HCT116 (cell line): ENCODE measurements at regions not wholly inside any gene's neighbourhood (a gene's known extent, or its start where the extent isn't known, plus 50 kb on each side); places are given as distances from the start of the nearest gene placed in this dataset.

Experiments used
- ATAC-seq: fragments of 200-7000 bp; cut with Tn5 transposase; 2 replicates; pipeline ENCODE4 v1.9.1; 2020; ENCODE audit warnings: mild to moderate bottlenecking, moderate library complexity
- BruUV-seq: library from RNA; stranded (reverse); fragments of 400-500 nt; replicated peaks from 2 replicates; lab custom pipeline; 2021; lab: Mats Ljungman, UMichigan
- CTCF ChIA-PET: fragments of 300-600 bp; sonication (Branson Sonifier 250); formaldehyde crosslinking; loops from one replicate; lab custom pipeline; 2021; ENCODE audit warnings: antibody characterized with exemption; lab: Charles Lee
- POLR2A ChIA-PET: fragments of 300-600, 350-600 bp; sonication (Branson Sonifier 250); formaldehyde crosslinking; loops from one replicate; lab custom pipeline; 2021; ENCODE audit warnings: antibody characterized with exemption; lab: Charles Lee
- RAD21 ChIA-PET, 2 experiments: fragments of 300-600 bp; sonication (Branson Sonifier 250); formaldehyde crosslinking; loops; one replicate each; lab custom pipeline; 2023; ENCODE audit warnings: low total read pairs in 2 of 2; ENCODE audit not compliant: uncharacterized antibody in 2 of 2, unreplicated experiment in 2 of 2, low non-redundant PET in 1 of 2; lab: Charles Lee
- DNase-seq: peaks from one replicate; pipeline ENCODE4 v3.0.0-alpha.2; 2010; ENCODE audit warnings: low read depth, low spot score
- H2AFZ ChIP-seq: fragments of 200-600 bp; shearing (Covaris generic), sonication (generic); 2 replicates; pipeline ENCODE4 v1.6.1; 2017; ENCODE audit warnings: low read depth, mixed run types, mixed read lengths, antibody characterized with exemption, low read length; ENCODE audit not compliant: poor library complexity, severe bottlenecking
- H3K27ac ChIP-seq: 2 replicates; pipeline ENCODE4 v1.5.1; 2012; ENCODE audit warnings: low read depth, low read length
- H3K27me3 ChIP-seq: fragments of 200-600 bp; sonication (generic); 2 replicates; pipeline ENCODE4 v1.6.1; 2016; ENCODE audit warnings: mixed run types, low read length, mixed read lengths; ENCODE audit not compliant: insufficient read depth
- H3K36me3 ChIP-seq, 2 experiments: fragments of 200-500 bp in 1 of 2; fragments of 200-600 bp in 1 of 2; sonication (Bioruptor generic) in 1 of 2; sonication (generic) in 1 of 2; 2 replicates each; pipeline versions ENCODE4 v1.5.1 to v1.6.1; 2014 to 2016; ENCODE audit warnings: low read length in 2 of 2, inconsistent platforms in 1 of 2, mixed read lengths in 1 of 2, mixed run types in 1 of 2; ENCODE audit not compliant: insufficient read depth in 2 of 2, control insufficient read depth in 1 of 2
- H3K4me1 ChIP-seq, 2 experiments: fragments of 200-600 bp in 1 of 2; sonication (generic) in 1 of 2; 2 replicates each; pipeline versions ENCODE4 v1.5.1 to v1.6.1; 2012 to 2017; ENCODE audit warnings: low read length in 2 of 2, inconsistent platforms in 1 of 2, mild to moderate bottlenecking in 1 of 2, mixed read lengths in 1 of 2, mixed run types in 1 of 2, moderate library complexity in 1 of 2; ENCODE audit not compliant: insufficient read depth in 2 of 2, control insufficient read depth in 1 of 2
- H3K4me2 ChIP-seq: fragments of 200-600 bp; sonication (generic); 2 replicates; pipeline ENCODE4 v1.6.1; 2017; ENCODE audit warnings: mixed run types, low read length, mixed read lengths
- H3K4me3 ChIP-seq, 2 experiments: fragments of 200-600 bp in 1 of 2; sonication (generic) in 1 of 2; replicated peaks in 1 of 2; 2 replicates each; pipeline ENCODE4 v1.5.1; 2011 to 2016; ENCODE audit warnings: low read length in 2 of 2, control low read depth in 1 of 2, low read depth in 1 of 2, mild to moderate bottlenecking in 1 of 2, mixed read lengths in 1 of 2, mixed run types in 1 of 2
- H3K79me2 ChIP-seq: fragments of 200-600 bp; sonication (generic); 2 replicates; pipeline ENCODE4 v1.6.1; 2017; ENCODE audit warnings: mild to moderate bottlenecking, mixed run types, low read length, moderate library complexity, mixed read lengths; ENCODE audit not compliant: insufficient read depth
- H3K9ac ChIP-seq: fragments of 200-600 bp; sonication (generic); 2 replicates; pipeline ENCODE4 v1.6.1; 2016; ENCODE audit warnings: low read length, mixed read lengths
- H3K9me2 ChIP-seq: fragments of 200-600 bp; sonication (generic), shearing (Covaris generic); 2 replicates; pipeline ENCODE4 v1.6.1; 2017; ENCODE audit warnings: mixed run types, mild to moderate bottlenecking, moderate library complexity; ENCODE audit not compliant: insufficient read depth
- H3K9me3 ChIP-seq, 2 experiments: fragments of 200-500 bp in 1 of 2; fragments of 200-600 bp in 1 of 2; sonication (Bioruptor generic) in 1 of 2; sonication (generic) in 1 of 2; 2 replicates each; pipeline ENCODE4 v1.6.1; 2014 to 2017; ENCODE audit warnings: low read length in 2 of 2, mixed read lengths in 2 of 2, inconsistent platforms in 1 of 2, low read depth in 1 of 2, mild to moderate bottlenecking in 1 of 2, mixed run types in 1 of 2, moderate library complexity in 1 of 2; ENCODE audit not compliant: control insufficient read depth in 1 of 2, insufficient read depth in 1 of 2
- H4K20me1 ChIP-seq: fragments of 200-600 bp; sonication (generic), shearing (Covaris generic); 2 replicates; pipeline ENCODE4 v1.6.1; 2017; ENCODE audit warnings: mixed run types, mild to moderate bottlenecking, moderate library complexity; ENCODE audit not compliant: insufficient read depth
- ATF3 ChIP-seq: IDR thresholded peaks from 2 replicates; pipeline ENCODE4 v1.6.1; 2012
- EGR1 ChIP-seq: IDR thresholded peaks from 2 replicates; pipeline ENCODE4 v1.6.1; 2012; ENCODE audit warnings: low read depth
- EZH2 ChIP-seq: fragments of 200-600 bp; sonication (generic); IDR thresholded peaks from 2 replicates; pipeline ENCODE4 v1.6.1; 2017; ENCODE audit warnings: antibody characterized with exemption, mixed run types
- FOSL1 ChIP-seq: IDR thresholded peaks from 2 replicates; pipeline ENCODE4 v1.6.1; 2012; ENCODE audit warnings: low read depth
- JUND ChIP-seq: IDR thresholded peaks from 2 replicates; pipeline ENCODE4 v1.6.1; 2012
- POLR2A ChIP-seq: IDR thresholded peaks from 2 replicates; pipeline ENCODE4 v1.7.0; 2011; ENCODE audit warnings: borderline replicate concordance; ENCODE audit not compliant: insufficient read depth, insufficient read length; ENCODE audit errors: extremely low read depth
- POLR2AphosphoS5 ChIP-seq: IDR thresholded peaks from 2 replicates; pipeline ENCODE4 v1.6.1; 2011; ENCODE audit warnings: mild to moderate bottlenecking, low read depth, low read length, moderate library complexity
- RAD21 ChIP-seq: IDR thresholded peaks from 2 replicates; pipeline ENCODE4 v1.6.1; 2012; ENCODE audit warnings: low read depth, mild to moderate bottlenecking
- REST ChIP-seq: IDR thresholded peaks from 2 replicates; pipeline ENCODE4 v1.6.1; 2012; ENCODE audit warnings: low read depth
- SIN3A ChIP-seq: IDR thresholded peaks from 2 replicates; pipeline ENCODE4 v1.6.1; 2012; ENCODE audit warnings: low read depth
- SP1 ChIP-seq: IDR thresholded peaks from 2 replicates; pipeline ENCODE4 v1.6.1; 2012; ENCODE audit warnings: low read depth
- TCF7L2 ChIP-seq: IDR thresholded peaks from 2 replicates; pipeline ENCODE4 v1.7.0; 2011; ENCODE audit warnings: borderline replicate concordance, inconsistent platforms; ENCODE audit not compliant: insufficient read depth, insufficient read length; ENCODE audit errors: extremely low read depth
- YY1 ChIP-seq: IDR thresholded peaks from 2 replicates; pipeline ENCODE4 v1.6.1; 2011; ENCODE audit warnings: low read length, low read depth, moderate library complexity, mild to moderate bottlenecking; ENCODE audit not compliant: insufficient replicate concordance; ENCODE audit errors: extremely low read depth
- ZBTB33 ChIP-seq: IDR thresholded peaks from 2 replicates; pipeline ENCODE4 v1.6.1; 2011; ENCODE audit warnings: mild to moderate bottlenecking, low read length, moderate library complexity; ENCODE audit not compliant: insufficient replicate concordance; ENCODE audit errors: extremely low read depth
- ZFX ChIP-seq: fragments of 450-650 bp; IDR thresholded peaks from 2 replicates; pipeline ENCODE4 v1.6.1; 2017
- ZNF274 ChIP-seq: fragments of 200-500 bp; sonication (Bioruptor generic); IDR thresholded peaks from 2 replicates; pipeline ENCODE4 v1.6.1; 2014; ENCODE audit warnings: mild to moderate bottlenecking, low read depth, low read length, inconsistent platforms
- intact Hi-C: fragments of 100-400 bp; cut with micrococcal nuclease; formaldehyde crosslinking; loops from 2 replicates; pipeline ENCODE4 v1.10.0; 2022

GRCh38 chr2:18119883-18120282, 241.4 kb downstream of the KCNS3 start:
- no peaks in the 10 kb centered on the region for H3K79me2 ChIP-seq
- H3K27me3 ChIP-seq: peaks cover 24% of the 10 kb centered on the region; the same call in 1 of the 2 replicates
- no peak overlapping the region for H3K4me2 ChIP-seq
- CTCF ChIA-PET: interaction anchor here (0.6 to 0.8 kb wide), 2 partner anchors 30 to 1022 kb away, joined by 3 read pairs; no protein-coding TSS in a partner anchor
- RAD21 ChIA-PET: no interaction called here
- no peaks in the 10 kb centered on the region for H3K9me3 ChIP-seq
- no peak overlapping the region for H3K27ac ChIP-seq
- BruUV-seq: no TSS peak
- H3K9ac ChIP-seq: no peak overlapping the region
- TF ChIP-seq POLR2A (no peak), EZH2 (no peak), POLR2AphosphoS5 (no peak)
- H3K9me2 ChIP-seq: no peaks in the 10 kb centered on the region
- H3K36me3 ChIP-seq: no peaks in the 10 kb centered on the region
- POLR2A ChIA-PET: no interaction called here
- no peak overlapping the region for H3K4me3 ChIP-seq
- ATAC-seq (no peak), DNase-seq (no peak)
- H4K20me1 ChIP-seq: no peaks in the 10 kb centered on the region
- H3K4me1 ChIP-seq: no peaks in the 10 kb centered on the region
- intact Hi-C loops: no loop called here
- no peak overlapping the region for H2AFZ ChIP-seq

- Histone ChIP-seq H3K4me2 (no peak overlapping the region), H3K27me3 (peaks cover 24% of the 10 kb centered on the region; the same call in 1 of the 2 replicates), H3K4me3 (no peak overlapping the region), H3K79me2 (no peaks in the 10 kb centered on the region), H3K9me3 (no peaks in the 10 kb centered on the region), H3K4me1 (no peaks in the 10 kb centered on the region), H3K9me2 (no peaks in the 10 kb centered on the region), H4K20me1 (no peaks in the 10 kb centered on the region), H3K27ac (no peak overlapping the region), H3K9ac (no peak overlapping the region), H2AFZ (no peak overlapping the region), H3K36me3 (no peaks in the 10 kb centered on the region)
- no peak for DNase-seq
- intact Hi-C loops: no loop called here
- CTCF ChIA-PET: interaction anchor here (1.4 kb wide), 1 partner anchor 31 kb away, joined by 4 read pairs; no protein-coding TSS in a partner anchor
- RAD21 ChIA-PET: no interaction called here
- no peak for ATAC-seq
- POLR2A ChIA-PET: no interaction called here
- no TSS peak for BruUV-seq
- no peak for TF ChIP-seq POLR2AphosphoS5
- TF ChIP-seq SIN3A: no peak
- TF ChIP-seq ZFX: no peak
- no peak for TF ChIP-seq JUND
- TF ChIP-seq ZNF274: no peak
- no peak for TF ChIP-seq RAD21
- TF ChIP-seq REST: no peak
- TF ChIP-seq EZH2: no peak
- no peak for TF ChIP-seq ZBTB33
- TF ChIP-seq ATF3: no peak
- TF ChIP-seq TCF7L2: no peak
- TF ChIP-seq SP1: no peak
- TF ChIP-seq POLR2A: no peak
- no peak for TF ChIP-seq FOSL1
- TF ChIP-seq EGR1: no peak
- TF ChIP-seq YY1: no peak
These were observed 240.2 kb downstream of the KCNS3 start for GRCh38 chr2:18118703-18119102.
